Epidermal melanocyte (primary cell): ENCODE measurements at regions not wholly inside any gene's neighbourhood (a gene's known extent, or its start where the extent isn't known, plus 50 kb on each side); places are given as distances from the start of the nearest gene placed in this dataset.
"Not testable (repeated sequence)": the region's sequence is repeated elsewhere in the genome, so short reads cannot be mapped to it uniquely, and the experiment has no call there.

ENCODE experiments used
- DNase-seq: peaks from one replicate; pipeline ENCODE4 v3.0.0; 2011; ENCODE audit warnings: low spot score; ENCODE audit not compliant: insufficient read length

- peak; percentile 56 for DNase-seq
These were observed 58.3 kb upstream of the EEA1 start for GRCh38 chr12:92987362-92987761.

GRCh38 chr12:92987846-92988621 is 58.9 kb upstream of the EEA1 start:
- DNase-seq = no peak

- DNase-seq = no peak
These were observed 59.6 kb upstream of the EEA1 start for GRCh38 chr12:92988622-92989130.

- no peak for DNase-seq
These were observed 60.8 kb upstream of the EEA1 start for GRCh38 chr12:92989715-92990484.

- no peak for DNase-seq
These were observed 62.0 kb upstream of the EEA1 start for GRCh38 chr12:92991134-92991533.

GRCh38 chr12:92992041-92992440 is 62.9 kb upstream of the EEA1 start:
- DNase-seq = no peak

- DNase-seq = no peak
These were observed 64.2 kb upstream of the EEA1 start for GRCh38 chr12:92993259-92993658.

- DNase-seq = no peak
These were observed 66.3 kb upstream of the EEA1 start for GRCh38 chr12:92995258-92995903.

- DNase-seq = no peak
These were observed 70.9 kb upstream of the EEA1 start for GRCh38 chr12:93000026-93000425.

GRCh38 chr12:93001407-93001806 is 72.3 kb upstream of the EEA1 start:
- DNase-seq = no peak

GRCh38 chr12:93002293-93003054 is 73.4 kb upstream of the EEA1 start:
- no peak for DNase-seq

GRCh38 chr12:93003531-93004239 is 74.6 kb upstream of the EEA1 start:
- no peak for DNase-seq

GRCh38 chr12:93005928-93006392 is 76.9 kb upstream of the EEA1 start:
- no peak for DNase-seq

- DNase-seq = no peak
These were observed 77.5 kb upstream of the EEA1 start for GRCh38 chr12:93006471-93007208.

GRCh38 chr12:93007544-93007943 is 78.4 kb upstream of the EEA1 start:
- no peak for DNase-seq

- no peak for DNase-seq
These were observed 79.1 kb upstream of the EEA1 start for GRCh38 chr12:93008044-93008778.

- not testable (repeated sequence) for DNase-seq
These were observed 79.8 kb upstream of the EEA1 start for GRCh38 chr12:93008880-93009279.

- DNase-seq = no peak
These were observed 80.4 kb upstream of the EEA1 start for GRCh38 chr12:93009533-93009932.

GRCh38 chr12:93010461-93010860 is 81.4 kb upstream of the EEA1 start:
- no peak for DNase-seq
